ENCODE measurements at regions not wholly inside any gene's neighbourhood (a gene's known extent, or its start where the extent isn't known, plus 50 kb on each side); places are given as distances from the start of the nearest gene placed in this dataset.

DNA sequence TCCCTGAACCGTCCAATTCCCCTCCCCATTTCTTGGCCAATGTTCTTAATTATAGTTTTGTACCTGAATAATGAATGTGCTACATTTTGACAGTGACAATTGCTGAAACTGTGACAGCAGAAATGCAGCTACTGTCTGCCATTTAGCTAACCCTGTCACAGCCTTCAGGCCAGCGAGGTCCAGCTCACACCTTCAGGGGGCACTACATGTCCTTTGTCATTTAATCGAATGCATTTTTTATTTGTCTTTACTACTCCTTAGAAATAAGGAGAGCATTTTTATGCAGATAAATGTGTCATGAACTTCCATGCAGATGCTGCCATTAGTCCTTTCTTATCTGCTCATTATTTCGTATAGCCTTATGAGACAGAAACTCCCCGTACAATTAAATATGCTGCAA is 159.9 kb downstream of the MZT1 start:
- TF ChIP-seq, protein P1, sequence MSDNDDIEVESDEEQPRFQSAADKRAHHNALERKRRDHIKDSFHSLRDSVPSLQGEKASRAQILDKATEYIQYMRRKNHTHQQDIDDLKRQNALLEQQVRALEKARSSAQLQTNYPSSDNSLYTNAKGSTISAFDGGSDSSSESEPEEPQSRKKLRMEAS (IDR thresholded peaks at IDR 0.05): no peak
- TF ChIP-seq CREB1 (IDR thresholded peaks at IDR 0.05; ENCODE audit: low read depth): no peak
- TF ChIP-seq, protein P2, sequence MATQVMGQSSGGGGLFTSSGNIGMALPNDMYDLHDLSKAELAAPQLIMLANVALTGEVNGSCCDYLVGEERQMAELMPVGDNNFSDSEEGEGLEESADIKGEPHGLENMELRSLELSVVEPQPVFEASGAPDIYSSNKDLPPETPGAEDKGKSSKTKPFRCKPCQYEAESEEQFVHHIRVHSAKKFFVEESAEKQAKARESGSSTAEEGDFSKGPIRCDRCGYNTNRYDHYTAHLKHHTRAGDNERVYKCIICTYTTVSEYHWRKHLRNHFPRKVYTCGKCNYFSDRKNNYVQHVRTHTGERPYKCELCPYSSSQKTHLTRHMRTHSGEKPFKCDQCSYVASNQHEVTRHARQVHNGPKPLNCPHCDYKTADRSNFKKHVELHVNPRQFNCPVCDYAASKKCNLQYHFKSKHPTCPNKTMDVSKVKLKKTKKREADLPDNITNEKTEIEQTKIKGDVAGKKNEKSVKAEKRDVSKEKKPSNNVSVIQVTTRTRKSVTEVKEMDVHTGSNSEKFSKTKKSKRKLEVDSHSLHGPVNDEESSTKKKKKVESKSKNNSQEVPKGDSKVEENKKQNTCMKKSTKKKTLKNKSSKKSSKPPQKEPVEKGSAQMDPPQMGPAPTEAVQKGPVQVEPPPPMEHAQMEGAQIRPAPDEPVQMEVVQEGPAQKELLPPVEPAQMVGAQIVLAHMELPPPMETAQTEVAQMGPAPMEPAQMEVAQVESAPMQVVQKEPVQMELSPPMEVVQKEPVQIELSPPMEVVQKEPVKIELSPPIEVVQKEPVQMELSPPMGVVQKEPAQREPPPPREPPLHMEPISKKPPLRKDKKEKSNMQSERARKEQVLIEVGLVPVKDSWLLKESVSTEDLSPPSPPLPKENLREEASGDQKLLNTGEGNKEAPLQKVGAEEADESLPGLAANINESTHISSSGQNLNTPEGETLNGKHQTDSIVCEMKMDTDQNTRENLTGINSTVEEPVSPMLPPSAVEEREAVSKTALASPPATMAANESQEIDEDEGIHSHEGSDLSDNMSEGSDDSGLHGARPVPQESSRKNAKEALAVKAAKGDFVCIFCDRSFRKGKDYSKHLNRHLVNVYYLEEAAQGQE (IDR thresholded peaks at IDR 0.05; ENCODE audit: low read depth): no peak
- no peak for TF ChIP-seq YY1 (IDR thresholded peaks at IDR 0.05; ENCODE audit: low read depth)
- TF ChIP-seq TAF1 (IDR thresholded peaks at IDR 0.05; ENCODE audit: low read depth): no peak
- no peak for TF ChIP-seq EP300 (IDR thresholded peaks at IDR 0.05; ENCODE audit: borderline replicate concordance)
- TF ChIP-seq, protein P3, sequence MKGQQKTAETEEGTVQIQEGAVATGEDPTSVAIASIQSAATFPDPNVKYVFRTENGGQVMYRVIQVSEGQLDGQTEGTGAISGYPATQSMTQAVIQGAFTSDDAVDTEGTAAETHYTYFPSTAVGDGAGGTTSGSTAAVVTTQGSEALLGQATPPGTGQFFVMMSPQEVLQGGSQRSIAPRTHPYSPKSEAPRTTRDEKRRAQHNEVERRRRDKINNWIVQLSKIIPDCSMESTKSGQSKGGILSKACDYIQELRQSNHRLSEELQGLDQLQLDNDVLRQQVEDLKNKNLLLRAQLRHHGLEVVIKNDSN (IDR thresholded peaks at IDR 0.05): no peak
- TF ChIP-seq ZBTB7A (IDR thresholded peaks at IDR 0.05; ENCODE audit: low read depth): no peak
- TF ChIP-seq TEAD4 (IDR thresholded peaks at IDR 0.05): no peak
